ENCODE measurements at regions not wholly inside any gene's neighbourhood (a gene's known extent, or its start where the extent isn't known, plus 50 kb on each side); places are given as distances from the start of the nearest gene placed in this dataset.

- TF ChIP-seq CTCF (conservative IDR thresholded peaks at IDR 0.05; ENCODE audit: low read length), result no peak
- TF ChIP-seq EZH2phosphoT487 (IDR thresholded peaks at IDR 0.05; ENCODE audit: borderline replicate concordance), result no peak
These were observed 234.2 kb downstream of the WDR11 start for GRCh38 chr10:121085367-121085766.
